T-helper 17 cell (primary cell): ENCODE measurements at regions not wholly inside any gene's neighbourhood (a gene's known extent, or its start where the extent isn't known, plus 50 kb on each side); places are given as distances from the start of the nearest gene placed in this dataset.
A peak's percentile ranks its signal among the peaks of the same experiment; 100 is the strongest.

ENCODE experiments used
- ATAC-seq: fragments of 150-1000 bp; cut with Tn5 transposase; 2 replicates; pipeline ENCODE4 v1.10.0; 2021; ENCODE audit warnings: mild to moderate bottlenecking, moderate library complexity
- DNase-seq, 3 donors: peaks; one replicate each; pipeline versions ENCODE4 v3.0.0 to v3.0.0-alpha.2; 2020 to 2021
- H3K9me3 ChIP-seq: one replicate; pipeline ENCODE4 v1.7.0; 2013; ENCODE audit warnings: low read length, mild to moderate bottlenecking; ENCODE audit not compliant: control insufficient read depth, poor library complexity, severe bottlenecking
- H3K27ac Mint-ChIP-seq: one replicate; pipeline ENCODE4 v1.8.0; 2022; ENCODE audit warnings: mild to moderate bottlenecking, moderate library complexity, mixed read lengths
- H3K27me3 Mint-ChIP-seq: one replicate; pipeline ENCODE4 v1.8.0; 2022; ENCODE audit warnings: mixed read lengths
- H3K36me3 Mint-ChIP-seq: one replicate; pipeline ENCODE4 v1.8.0; 2022; ENCODE audit warnings: low read depth, mixed read lengths
- H3K4me1 Mint-ChIP-seq: one replicate; pipeline ENCODE4 v1.8.0; 2022; ENCODE audit warnings: mild to moderate bottlenecking, mixed read lengths
- H3K4me3 Mint-ChIP-seq: one replicate; pipeline ENCODE4 v1.8.0; 2022; ENCODE audit warnings: mild to moderate bottlenecking, moderate library complexity, mixed read lengths

DNA sequence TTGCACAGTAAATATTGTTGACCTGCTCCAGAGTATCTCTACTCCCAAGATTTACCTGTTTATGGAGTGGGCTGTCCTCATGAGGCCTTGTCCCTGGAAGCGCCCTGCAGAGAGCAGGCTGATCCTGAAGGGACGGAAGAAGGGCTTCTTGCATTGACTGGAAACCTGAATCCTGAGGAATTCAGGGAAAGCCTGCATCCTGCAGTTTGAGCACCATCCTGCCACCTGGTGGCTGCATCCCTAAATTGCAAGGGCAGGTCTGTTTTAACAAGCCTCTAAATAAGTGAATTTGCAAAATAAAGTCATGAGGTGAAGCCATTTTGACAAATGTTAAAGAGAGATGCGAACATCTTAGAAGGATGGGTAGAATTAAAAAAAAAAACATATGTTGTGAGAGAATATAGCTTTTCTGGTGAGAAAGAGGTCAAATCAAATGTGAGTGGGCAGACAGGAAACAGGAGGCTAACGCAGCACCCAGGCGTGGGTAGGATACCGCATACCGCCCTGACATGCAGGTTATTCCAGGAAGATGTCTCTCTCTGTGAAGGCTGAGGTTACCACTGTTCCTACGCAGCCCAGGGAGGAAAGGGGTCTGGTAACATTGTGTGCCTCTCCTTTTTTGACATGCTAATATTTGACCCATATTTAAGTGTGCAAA, 754.9 kb downstream of the RNF144A start:
- H3K9me3 ChIP-seq, result no peaks in the 10 kb centered on the region
- Mint-ChIP-seq H3K4me3 (peak overlapping the region; percentile 58), H3K4me1 (peaks cover 17% of the 10 kb centered on the region), H3K36me3 (no peaks in the 10 kb centered on the region), H3K27me3 (no peaks in the 10 kb centered on the region), H3K27ac (peak overlapping the region; percentile 46)
- peak; percentile 73 for ATAC-seq
- peak in 1 of 3 donors; percentile 19 for DNase-seq

DNA sequence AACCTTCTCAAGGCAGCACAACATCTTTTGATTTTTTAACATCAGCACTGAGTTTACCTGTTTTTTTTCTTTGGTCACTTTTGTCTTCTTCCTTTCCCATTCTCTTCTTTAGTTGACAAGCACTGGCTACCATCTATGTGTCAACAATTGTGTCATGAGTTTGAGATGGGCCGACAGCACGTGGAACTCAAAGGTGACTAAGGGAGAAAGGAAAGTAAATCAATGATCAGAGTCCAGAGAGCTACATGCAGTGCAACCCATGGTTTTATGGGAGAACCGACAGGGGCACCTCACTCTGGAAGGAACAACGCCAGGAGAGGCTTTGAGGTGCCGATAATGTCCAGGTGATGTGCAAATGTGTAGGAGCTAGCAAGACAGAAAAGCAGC, 755.5 kb downstream of the RNF144A start:
- H3K27ac Mint-ChIP-seq, result peak overlapping the region; percentile 46
- H3K9me3 ChIP-seq, result no peaks in the 10 kb centered on the region
- H3K36me3 Mint-ChIP-seq, result no peaks in the 10 kb centered on the region
- ATAC-seq, result no peak
- peak overlapping the region; percentile 63 for H3K4me3 Mint-ChIP-seq
- no peak for DNase-seq
- H3K4me1 Mint-ChIP-seq, result peaks cover 17% of the 10 kb centered on the region
- H3K27me3 Mint-ChIP-seq, result no peaks in the 10 kb centered on the region

- Mint-ChIP-seq H3K27ac (peak overlapping the region; percentile 46), H3K4me3 (peak overlapping the region; percentile 63), H3K4me1 (peaks cover 17% of the 10 kb centered on the region), H3K36me3 (no peaks in the 10 kb centered on the region), H3K27me3 (no peaks in the 10 kb centered on the region)
- DNase-seq (no peak), ATAC-seq (no peak)
- no peaks in the 10 kb centered on the region for H3K9me3 ChIP-seq
Observed at GRCh38 chr2:7673101-7673500, 755.9 kb downstream of the RNF144A start.

DNA sequence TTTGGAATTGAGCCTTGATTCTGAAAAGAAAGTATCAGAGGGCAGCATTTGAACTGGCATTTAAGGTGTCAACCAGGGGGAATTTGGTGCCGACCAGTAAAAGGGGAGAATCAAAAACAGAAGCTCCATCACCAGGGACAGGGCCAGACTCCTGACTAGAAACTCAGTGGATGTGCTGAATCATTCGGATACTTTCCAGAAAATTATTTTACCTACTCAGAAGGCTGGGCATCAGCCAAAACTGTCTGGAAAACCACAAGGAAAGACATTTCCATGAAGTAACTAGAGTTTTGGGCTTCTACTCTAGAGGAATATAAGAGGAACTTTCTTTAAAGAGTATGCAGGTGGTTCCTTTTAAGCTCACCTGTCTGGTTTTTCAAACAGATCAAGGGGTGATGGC, 756.6 kb downstream of the RNF144A start:
- DNase-seq (no peak), ATAC-seq (no peak)
- Mint-ChIP-seq H3K36me3 (no peaks in the 10 kb centered on the region), H3K4me1 (peaks cover 19% of the 10 kb centered on the region), H3K4me3 (no peak overlapping the region), H3K27ac (no peak overlapping the region), H3K27me3 (no peaks in the 10 kb centered on the region)
- H3K9me3 ChIP-seq, result no peaks in the 10 kb centered on the region

DNA sequence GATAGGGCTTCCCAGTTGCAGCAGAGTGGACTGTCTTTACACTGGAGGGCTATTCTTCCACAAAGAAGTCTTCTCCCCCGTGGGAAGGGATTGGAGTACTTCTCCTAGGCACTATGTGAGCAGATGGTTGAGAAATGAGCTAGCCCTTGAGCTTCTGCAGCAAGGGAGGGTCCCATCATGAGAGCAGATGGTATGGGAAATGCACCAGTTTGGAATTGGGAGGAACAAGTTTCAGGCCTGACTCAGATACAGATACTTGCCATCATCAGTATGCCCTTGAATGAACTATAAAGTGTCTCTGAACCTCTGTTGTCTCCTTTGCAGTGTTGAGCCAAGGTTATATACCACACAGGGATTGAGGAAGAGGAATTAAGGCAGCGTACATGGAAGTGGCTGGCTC, 757.4 kb downstream of the RNF144A start:
- no peaks in the 10 kb centered on the region for H3K27me3 Mint-ChIP-seq
- ATAC-seq (no peak), DNase-seq (no peak)
- peak overlapping the region; percentile 35 for H3K27ac Mint-ChIP-seq
- no peak overlapping the region for H3K4me3 Mint-ChIP-seq
- H3K9me3 ChIP-seq, result no peaks in the 10 kb centered on the region
- peaks cover 19% of the 10 kb centered on the region for H3K4me1 Mint-ChIP-seq
- H3K36me3 Mint-ChIP-seq, result no peaks in the 10 kb centered on the region

DNA sequence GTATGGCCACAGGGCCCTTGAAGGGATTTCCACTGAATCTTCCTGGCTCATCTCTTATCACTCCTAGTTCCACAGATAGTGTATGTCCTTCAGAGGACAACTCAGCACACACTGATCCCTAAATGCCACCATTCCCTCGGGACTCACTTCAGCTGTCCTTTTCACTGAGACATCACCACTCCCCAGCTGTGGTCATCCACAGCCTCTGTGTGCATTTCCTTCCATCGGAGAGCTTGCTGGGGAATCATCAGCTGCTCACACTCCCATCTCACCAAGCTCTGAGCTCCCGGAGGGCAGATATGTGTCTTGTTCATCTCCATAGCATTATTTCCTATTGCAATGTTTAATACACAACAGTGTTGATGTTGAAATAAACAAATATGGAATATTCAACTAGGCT, 759.5 kb downstream of the RNF144A start:
- Mint-ChIP-seq H3K27ac (no peak overlapping the region), H3K4me3 (no peak overlapping the region), H3K36me3 (no peaks in the 10 kb centered on the region), H3K27me3 (no peaks in the 10 kb centered on the region), H3K4me1 (peaks cover 15% of the 10 kb centered on the region)
- ATAC-seq (no peak), DNase-seq (no peak)
- H3K9me3 ChIP-seq, result no peaks in the 10 kb centered on the region

DNA sequence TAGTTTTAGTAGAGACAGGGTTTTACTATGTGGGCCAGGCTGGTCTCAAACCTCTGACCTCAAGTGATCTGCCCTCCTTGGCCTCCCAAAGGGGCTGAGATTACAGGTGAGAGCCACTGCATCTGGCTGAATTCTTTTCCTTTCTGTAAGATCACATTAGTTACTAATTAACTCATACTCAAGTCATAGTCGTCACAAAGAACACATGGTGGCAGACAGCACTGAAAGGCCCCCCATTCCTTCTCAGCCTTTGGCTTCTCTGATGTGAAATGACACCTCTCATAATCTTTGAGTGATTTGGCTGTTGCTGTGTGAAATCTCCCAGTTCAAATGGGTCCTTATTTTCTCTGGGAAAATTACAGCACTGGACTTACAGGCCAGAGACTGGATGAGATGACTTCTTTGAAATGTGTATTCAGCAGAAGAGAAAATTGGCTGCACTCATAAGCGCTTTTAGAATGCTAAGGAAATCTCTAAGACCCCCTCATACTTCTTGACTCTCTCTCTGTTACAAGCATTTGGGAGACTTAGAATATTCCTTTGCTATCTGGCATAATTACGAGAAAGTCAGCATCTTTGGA, 764.8 kb downstream of the RNF144A start:
- no peak for ATAC-seq
- no peak overlapping the region for H3K4me3 Mint-ChIP-seq
- H3K27ac Mint-ChIP-seq, result no peak overlapping the region
- no peaks in the 10 kb centered on the region for H3K27me3 Mint-ChIP-seq
- H3K9me3 ChIP-seq, result no peaks in the 10 kb centered on the region
- no peak for DNase-seq
- peaks cover 2% of the 10 kb centered on the region for H3K4me1 Mint-ChIP-seq
- H3K36me3 Mint-ChIP-seq, result no peaks in the 10 kb centered on the region

DNA sequence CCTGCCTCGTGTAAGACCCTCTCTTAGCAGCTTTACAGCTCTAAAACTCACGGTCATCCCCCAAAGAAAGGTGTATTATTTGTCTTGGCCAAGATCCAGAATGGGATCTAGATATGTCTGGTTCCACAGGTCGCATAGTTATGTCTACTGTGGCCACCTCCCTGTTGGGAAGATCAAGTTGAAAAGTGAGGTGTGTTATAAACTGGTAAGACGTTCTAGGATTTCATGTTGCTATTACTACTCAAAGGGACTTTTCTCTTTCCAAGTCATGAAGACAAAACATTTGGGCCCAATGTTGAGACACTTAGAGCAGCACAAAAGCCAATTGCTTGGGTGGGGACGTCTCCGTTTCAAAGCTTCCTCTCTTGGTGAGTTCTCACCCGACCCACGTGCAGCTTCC, 766.0 kb downstream of the RNF144A start:
- no peaks in the 10 kb centered on the region for H3K36me3 Mint-ChIP-seq

DNA sequence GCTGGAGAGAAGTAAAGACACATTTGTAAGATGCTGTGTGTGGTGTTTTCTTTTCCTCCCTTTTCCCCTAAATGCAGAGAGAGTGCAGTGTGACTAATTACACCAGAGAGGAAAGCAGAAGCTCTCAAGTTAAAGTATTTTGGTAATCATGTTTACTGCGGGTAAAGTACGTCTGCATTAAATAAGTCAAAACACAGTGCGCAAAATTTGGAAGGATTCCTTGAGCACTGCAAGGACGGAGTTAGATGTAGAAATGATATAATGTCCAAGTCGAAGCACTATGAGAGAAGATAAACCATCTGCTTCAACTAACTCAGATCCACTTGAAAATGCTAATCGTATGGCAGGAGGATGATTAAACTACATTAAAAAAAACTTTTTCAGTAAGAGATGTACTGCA, 766.5 kb downstream of the RNF144A start:
- Mint-ChIP-seq H3K27ac (no peak overlapping the region), H3K4me1 (no peaks in the 10 kb centered on the region), H3K4me3 (no peak overlapping the region), H3K36me3 (no peaks in the 10 kb centered on the region), H3K27me3 (no peaks in the 10 kb centered on the region)
- ATAC-seq (no peak), DNase-seq (no peak)
- no peaks in the 10 kb centered on the region for H3K9me3 ChIP-seq

More for the DNA sequence above, 766.0 kb downstream of the RNF144A start:
- Mint-ChIP-seq H3K27me3 (no peaks in the 10 kb centered on the region), H3K4me3 (no peak overlapping the region), H3K27ac (no peak overlapping the region), H3K4me1 (peaks cover 2% of the 10 kb centered on the region)
- DNase-seq (no peak), ATAC-seq (no peak)
- H3K9me3 ChIP-seq, result no peaks in the 10 kb centered on the region

- no peaks in the 10 kb centered on the region for H3K36me3 Mint-ChIP-seq
- no peaks in the 10 kb centered on the region for H3K27me3 Mint-ChIP-seq
- H3K4me3 Mint-ChIP-seq, result no peak overlapping the region
- H3K27ac Mint-ChIP-seq, result no peak overlapping the region
- no peaks in the 10 kb centered on the region for H3K9me3 ChIP-seq
- no peaks in the 10 kb centered on the region for H3K4me1 Mint-ChIP-seq
- no peak for ATAC-seq
- DNase-seq, result no peak
Observed at GRCh38 chr2:7685342-7686015, 768.3 kb downstream of the RNF144A start.

DNA sequence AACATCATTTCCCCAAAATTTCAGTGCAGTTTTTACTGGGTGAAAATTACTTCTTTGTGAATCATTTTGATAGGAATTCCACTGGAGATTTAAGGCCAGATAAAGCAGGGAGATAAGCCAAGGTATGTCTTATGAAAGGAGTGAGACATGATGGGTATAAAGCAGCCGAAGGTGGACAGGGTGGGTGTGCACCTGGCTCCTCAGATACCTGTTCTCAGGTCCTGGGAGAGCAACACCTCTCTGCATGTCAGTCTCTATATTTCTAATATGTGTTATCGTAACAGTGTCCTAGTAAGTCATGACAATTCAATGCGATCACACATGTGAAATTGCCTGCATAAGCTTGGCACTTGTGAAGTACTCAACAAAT, 768.8 kb downstream of the RNF144A start:
- Mint-ChIP-seq H3K4me3 (no peak overlapping the region), H3K4me1 (no peaks in the 10 kb centered on the region), H3K27ac (no peak overlapping the region), H3K27me3 (no peaks in the 10 kb centered on the region), H3K36me3 (no peaks in the 10 kb centered on the region)
- ATAC-seq (no peak), DNase-seq (no peak)
- H3K9me3 ChIP-seq, result no peaks in the 10 kb centered on the region

GRCh38 chr2:7691961-7692656, 774.9 kb downstream of the RNF144A start:
- Mint-ChIP-seq H3K4me1 (peaks cover 18% of the 10 kb centered on the region), H3K4me3 (no peak overlapping the region), H3K27ac (no peak overlapping the region), H3K36me3 (no peaks in the 10 kb centered on the region), H3K27me3 (peaks cover 16% of the 10 kb centered on the region)
- DNase-seq (no peak), ATAC-seq (no peak)
- no peaks in the 10 kb centered on the region for H3K9me3 ChIP-seq

DNA sequence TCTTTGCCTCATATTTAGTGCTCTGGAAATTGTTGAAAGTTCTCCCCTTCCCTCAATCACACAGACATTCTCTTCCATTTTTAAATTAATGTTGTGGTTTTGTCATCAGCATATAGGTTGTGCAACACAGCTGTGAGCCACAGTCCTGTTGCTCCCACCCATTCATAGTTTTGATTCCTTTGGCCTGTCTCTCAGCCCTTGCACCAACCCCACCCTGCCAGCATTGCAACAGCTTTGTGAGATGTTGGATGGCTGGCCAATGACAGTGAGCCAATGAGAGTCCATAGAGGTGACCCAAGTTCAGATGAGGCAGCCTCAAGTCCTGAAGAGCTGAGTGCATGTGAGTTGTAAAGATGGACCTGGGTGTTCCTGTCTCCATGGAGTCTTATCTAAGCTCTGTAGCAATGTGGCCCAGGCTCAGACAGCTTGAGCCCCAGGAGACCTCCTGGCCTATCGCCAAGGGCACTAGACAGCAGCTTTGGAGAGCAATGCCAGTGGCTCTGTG, 775.5 kb downstream of the RNF144A start:
- Mint-ChIP-seq H3K27ac (no peak overlapping the region), H3K4me3 (no peak overlapping the region), H3K36me3 (no peaks in the 10 kb centered on the region), H3K27me3 (peaks cover 16% of the 10 kb centered on the region), H3K4me1 (peaks cover 18% of the 10 kb centered on the region)
- DNase-seq (no peak), ATAC-seq (no peak)
- no peaks in the 10 kb centered on the region for H3K9me3 ChIP-seq
